GM23338 (cell line): ENCODE measurements at regions not wholly inside any gene's neighbourhood (a gene's known extent, or its start where the extent isn't known, plus 50 kb on each side); places are given as distances from the start of the nearest gene placed in this dataset.
"Not testable (repeated sequence)": the region's sequence is repeated elsewhere in the genome, so short reads cannot be mapped to it uniquely, and the experiment has no call there.

Experiments
- ATAC-seq: fragments of 200-7000 bp; cut with Tn5 transposase; 3 replicates; pipeline ENCODE4 v1.9.1; 2020
- DNase-seq: peaks from one replicate; pipeline ENCODE4 v3.0.0-alpha.2; 2015; ENCODE audit warnings: low spot score
- H2AFZ ChIP-seq: fragments of 200-600 bp; sonication (generic); 2 replicates; pipeline ENCODE4 v1.8.0; 2016; ENCODE audit warnings: antibody characterized with exemption, mild to moderate bottlenecking, moderate library complexity
- H3F3A ChIP-seq: fragments of 200-600 bp; sonication (generic); replicated peaks from 2 replicates; pipeline ENCODE4 v1.8.0; 2017; ENCODE audit warnings: antibody characterized with exemption, mixed run types, low read depth
- H3K27ac ChIP-seq: fragments of 200-600 bp; sonication (generic); 2 replicates; pipeline ENCODE4 v1.6.1; 2016; ENCODE audit warnings: low read depth
- H3K27me3 ChIP-seq: fragments of 200-600 bp; sonication (generic); 2 replicates; pipeline ENCODE4 v1.8.0; 2016; ENCODE audit warnings: mild to moderate bottlenecking, mixed run types, moderate library complexity; ENCODE audit not compliant: insufficient read depth
- H3K36me3 ChIP-seq: fragments of 200-600 bp; sonication (generic); 2 replicates; pipeline ENCODE4 v1.8.0; 2016; ENCODE audit warnings: mild to moderate bottlenecking; ENCODE audit not compliant: insufficient read depth
- H3K4me1 ChIP-seq: fragments of 200-600 bp; sonication (generic); 2 replicates; pipeline ENCODE4 v1.8.0; 2016; ENCODE audit warnings: mild to moderate bottlenecking, moderate library complexity; ENCODE audit not compliant: insufficient read depth
- H3K4me2 ChIP-seq: fragments of 200-600 bp; sonication (generic); 2 replicates; pipeline ENCODE4 v1.7.1; 2017; ENCODE audit warnings: mixed run types
- H3K4me3 ChIP-seq: fragments of 200-600 bp; sonication (generic); 2 replicates; pipeline ENCODE4 v1.6.1; 2016; ENCODE audit warnings: mixed run types
- H3K79me2 ChIP-seq: fragments of 200-600 bp; sonication (generic); replicated peaks from 2 replicates; pipeline ENCODE4 v1.8.0; 2017; ENCODE audit warnings: mild to moderate bottlenecking; ENCODE audit not compliant: insufficient read depth
- H3K9me2 ChIP-seq: fragments of 200-600 bp; sonication (generic); 2 replicates; pipeline ENCODE4 v1.8.0; 2017; ENCODE audit not compliant: insufficient read depth
- H4K20me1 ChIP-seq: fragments of 200-600 bp; sonication (generic); replicated peaks from 2 replicates; pipeline ENCODE4 v1.8.0; 2017; ENCODE audit warnings: mild to moderate bottlenecking; ENCODE audit not compliant: insufficient read depth
- H3K27ac Mint-ChIP-seq: 2 replicates; pipeline ENCODE4 v1.8.0; 2020; ENCODE audit warnings: inconsistent platforms, mild to moderate bottlenecking, moderate library complexity, mixed read lengths
- H3K27me3 Mint-ChIP-seq: 3 replicates; pipeline ENCODE4 v1.8.0; 2022; ENCODE audit warnings: low read depth, mild to moderate bottlenecking, moderate library complexity, mixed read lengths, inconsistent platforms; ENCODE audit not compliant: insufficient read depth, poor library complexity
- H3K36me3 Mint-ChIP-seq: 3 replicates; pipeline ENCODE4 v1.8.0; 2021; ENCODE audit warnings: low read depth, mild to moderate bottlenecking, inconsistent platforms, moderate library complexity, mixed read lengths
- H3K4me1 Mint-ChIP-seq: 3 replicates; pipeline ENCODE4 v1.8.0; 2020; ENCODE audit warnings: mild to moderate bottlenecking, inconsistent platforms, mixed read lengths
- H3K4me3 Mint-ChIP-seq: 3 replicates; pipeline ENCODE4 v1.8.0; 2021; ENCODE audit warnings: moderate library complexity, mild to moderate bottlenecking, inconsistent platforms, mixed read lengths
- H3K9me3 Mint-ChIP-seq: 3 replicates; pipeline ENCODE4 v1.8.0; 2020; ENCODE audit warnings: moderate library complexity, mild to moderate bottlenecking, inconsistent platforms, mixed read lengths
- STAT1 ChIP-seq: IDR thresholded peaks from one replicate; pipeline ENCODE4 v1.6.1; 2016; ENCODE audit warnings: antibody characterized with exemption; ENCODE audit not compliant: unreplicated experiment
- ZNF114 ChIP-seq: fragments of 250-450 bp; sonication (Bioruptor Pico); IDR thresholded peaks from 2 replicates; pipeline ENCODE4 v1.5.0; 2020; ENCODE audit warnings: mild to moderate bottlenecking, moderate library complexity
- TF ChIP-seq, protein P1 (sequence below): IDR thresholded peaks from one replicate; pipeline ENCODE4 v1.6.1; 2018; ENCODE audit warnings: antibody characterized with exemption; ENCODE audit not compliant: unreplicated experiment

- TF ChIP-seq, protein P1, sequence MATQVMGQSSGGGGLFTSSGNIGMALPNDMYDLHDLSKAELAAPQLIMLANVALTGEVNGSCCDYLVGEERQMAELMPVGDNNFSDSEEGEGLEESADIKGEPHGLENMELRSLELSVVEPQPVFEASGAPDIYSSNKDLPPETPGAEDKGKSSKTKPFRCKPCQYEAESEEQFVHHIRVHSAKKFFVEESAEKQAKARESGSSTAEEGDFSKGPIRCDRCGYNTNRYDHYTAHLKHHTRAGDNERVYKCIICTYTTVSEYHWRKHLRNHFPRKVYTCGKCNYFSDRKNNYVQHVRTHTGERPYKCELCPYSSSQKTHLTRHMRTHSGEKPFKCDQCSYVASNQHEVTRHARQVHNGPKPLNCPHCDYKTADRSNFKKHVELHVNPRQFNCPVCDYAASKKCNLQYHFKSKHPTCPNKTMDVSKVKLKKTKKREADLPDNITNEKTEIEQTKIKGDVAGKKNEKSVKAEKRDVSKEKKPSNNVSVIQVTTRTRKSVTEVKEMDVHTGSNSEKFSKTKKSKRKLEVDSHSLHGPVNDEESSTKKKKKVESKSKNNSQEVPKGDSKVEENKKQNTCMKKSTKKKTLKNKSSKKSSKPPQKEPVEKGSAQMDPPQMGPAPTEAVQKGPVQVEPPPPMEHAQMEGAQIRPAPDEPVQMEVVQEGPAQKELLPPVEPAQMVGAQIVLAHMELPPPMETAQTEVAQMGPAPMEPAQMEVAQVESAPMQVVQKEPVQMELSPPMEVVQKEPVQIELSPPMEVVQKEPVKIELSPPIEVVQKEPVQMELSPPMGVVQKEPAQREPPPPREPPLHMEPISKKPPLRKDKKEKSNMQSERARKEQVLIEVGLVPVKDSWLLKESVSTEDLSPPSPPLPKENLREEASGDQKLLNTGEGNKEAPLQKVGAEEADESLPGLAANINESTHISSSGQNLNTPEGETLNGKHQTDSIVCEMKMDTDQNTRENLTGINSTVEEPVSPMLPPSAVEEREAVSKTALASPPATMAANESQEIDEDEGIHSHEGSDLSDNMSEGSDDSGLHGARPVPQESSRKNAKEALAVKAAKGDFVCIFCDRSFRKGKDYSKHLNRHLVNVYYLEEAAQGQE, result no peak
- no peak for TF ChIP-seq ZNF114 (CRISPR knock-in tag)
- TF ChIP-seq STAT1, result no peak
Observed at GRCh38 chr4:189548484-189549125, 392.1 kb upstream of the FRG1 start (continued).

DNA sequence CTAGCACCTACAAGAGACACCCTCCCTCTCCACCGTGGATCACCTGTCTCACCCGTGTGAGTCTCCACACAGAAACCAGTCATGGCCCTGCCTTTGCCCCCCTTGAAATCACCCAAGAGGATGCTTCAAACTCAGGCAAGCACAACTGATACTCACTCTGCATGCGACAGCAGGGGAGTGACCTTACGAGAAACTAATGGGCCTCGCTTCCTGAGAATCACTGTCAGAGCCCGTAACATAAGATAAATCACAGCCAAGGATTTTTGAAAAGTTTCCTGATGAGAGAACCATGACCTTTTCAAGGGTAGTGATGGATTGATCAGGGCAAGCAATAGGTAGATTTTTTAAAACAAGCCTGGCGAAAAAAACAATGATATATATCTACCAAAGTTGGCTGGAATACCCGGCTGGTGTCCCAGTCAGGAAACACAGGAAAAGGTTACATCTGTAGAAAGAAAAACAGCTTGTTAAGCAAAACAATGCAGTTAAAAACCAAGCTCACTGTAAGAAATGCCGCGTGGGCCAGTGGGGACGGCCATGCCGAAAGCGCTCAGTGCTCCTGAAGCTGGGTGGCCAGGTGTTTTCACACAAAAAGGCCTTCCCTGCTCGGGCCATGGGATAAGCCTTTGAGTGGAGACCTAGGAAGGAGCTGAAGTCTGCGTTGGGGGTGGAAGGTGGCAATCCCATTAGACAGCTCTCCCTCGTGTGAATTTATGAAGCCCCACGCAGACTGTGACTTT lies 388.6 kb upstream of the FRG1 start:
- H3K9me2 ChIP-seq, H3K4me3 ChIP-seq, H3F3A ChIP-seq, ATAC-seq, H3K4me1 Mint-ChIP-seq, H3K36me3 Mint-ChIP-seq, H3K27me3 ChIP-seq, H3K27ac ChIP-seq, H3K27me3 Mint-ChIP-seq, H3K4me2 ChIP-seq, H2AFZ ChIP-seq, H4K20me1 ChIP-seq, H3K27ac Mint-ChIP-seq, H3K36me3 ChIP-seq, H3K4me1 ChIP-seq, H3K4me3 Mint-ChIP-seq, H3K79me2 ChIP-seq, DNase-seq: not testable (repeated sequence)
- peaks cover 58% of the 10 kb centered on the region for H3K9me3 Mint-ChIP-seq

- H3K9me2 ChIP-seq, DNase-seq, H3K27me3 ChIP-seq, H3K4me3 Mint-ChIP-seq, H3K4me1 ChIP-seq, H3K36me3 Mint-ChIP-seq, H3K27ac Mint-ChIP-seq, ATAC-seq, H3K4me3 ChIP-seq, H3K4me1 Mint-ChIP-seq, H3K27me3 Mint-ChIP-seq, H3K36me3 ChIP-seq, H2AFZ ChIP-seq, H3K27ac ChIP-seq, H3K79me2 ChIP-seq, H3F3A ChIP-seq, H4K20me1 ChIP-seq: not testable (repeated sequence)
- 0 out of 2 replicates have a peak overlapping the region, but pooled peaks have one; percentile 20 for H3K4me2 ChIP-seq
- peaks cover 43% of the 10 kb centered on the region for H3K9me3 Mint-ChIP-seq
Observed at GRCh38 chr4:189560605-189561004, 380.1 kb upstream of the FRG1 start.

GRCh38 chr4:189563751-189564150 lies 376.9 kb upstream of the FRG1 start:
- not testable (repeated sequence) for H3F3A ChIP-seq, H2AFZ ChIP-seq, ATAC-seq, H3K27ac ChIP-seq, H3K27ac Mint-ChIP-seq, H3K4me3 Mint-ChIP-seq, H3K9me2 ChIP-seq, H3K4me2 ChIP-seq, H3K27me3 Mint-ChIP-seq, H3K27me3 ChIP-seq, H3K4me3 ChIP-seq, DNase-seq, H3K36me3 Mint-ChIP-seq, H4K20me1 ChIP-seq, H3K4me1 Mint-ChIP-seq, H3K4me1 ChIP-seq, H3K79me2 ChIP-seq, H3K36me3 ChIP-seq
- peaks cover 45% of the 10 kb centered on the region for H3K9me3 Mint-ChIP-seq

GRCh38 chr4:189566271-189566670 lies 374.4 kb upstream of the FRG1 start:
- H2AFZ ChIP-seq, ATAC-seq, H3K4me2 ChIP-seq, H3K4me3 Mint-ChIP-seq, H3K79me2 ChIP-seq, H3K36me3 Mint-ChIP-seq, H3K27me3 Mint-ChIP-seq, H3K27me3 ChIP-seq, H3K27ac ChIP-seq, H3F3A ChIP-seq, DNase-seq, H3K9me2 ChIP-seq, H4K20me1 ChIP-seq, H3K36me3 ChIP-seq, H3K4me1 ChIP-seq, H3K4me3 ChIP-seq, H3K4me1 Mint-ChIP-seq, H3K27ac Mint-ChIP-seq: not testable (repeated sequence)
- H3K9me3 Mint-ChIP-seq, result peaks cover 57% of the 10 kb centered on the region

DNA sequence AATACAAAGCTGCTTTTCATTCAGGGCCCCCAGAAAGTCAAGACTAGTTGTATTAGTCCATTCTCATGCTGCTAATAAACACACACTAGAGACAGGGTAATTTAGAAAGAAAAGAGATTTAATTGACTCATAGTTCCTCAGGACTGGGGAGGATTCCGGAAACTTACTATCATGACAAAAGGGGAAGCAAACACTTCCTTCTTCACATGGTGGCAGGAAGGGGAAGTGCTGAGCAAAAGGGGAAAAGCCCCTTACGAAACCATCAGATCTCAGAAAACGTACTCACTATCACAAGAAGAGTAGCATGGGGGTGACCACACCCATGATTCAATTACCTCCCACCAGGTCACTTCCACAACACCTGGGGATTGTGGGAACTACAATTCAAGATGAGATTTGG lies 373.8 kb upstream of the FRG1 start:
- not testable (repeated sequence) for H4K20me1 ChIP-seq, H3K27me3 ChIP-seq, H3K27ac Mint-ChIP-seq, H3K9me2 ChIP-seq, H3K4me3 ChIP-seq, H2AFZ ChIP-seq, H3F3A ChIP-seq, DNase-seq, H3K36me3 ChIP-seq, ATAC-seq, H3K27ac ChIP-seq, H3K4me3 Mint-ChIP-seq, H3K27me3 Mint-ChIP-seq, H3K4me1 Mint-ChIP-seq, H3K4me1 ChIP-seq, H3K4me2 ChIP-seq, H3K36me3 Mint-ChIP-seq, H3K79me2 ChIP-seq
- peaks cover 57% of the 10 kb centered on the region for H3K9me3 Mint-ChIP-seq
